Stimulated activated CD8-positive, alpha-beta memory T cell treated with anti-CD3 and anti-CD28 coated beads, Interleukin-15, amount 100 ng/mL, for 24 hours (primary cell): ENCODE measurements at regions not wholly inside any gene's neighbourhood (a gene's known extent, or its start where the extent isn't known, plus 50 kb on each side); places are given as distances from the start of the nearest gene placed in this dataset.

ENCODE experiments used
- DNase-seq: peaks from one replicate; pipeline ENCODE4 v3.0.0-alpha.2; 2020; ENCODE audit warnings: low read depth

DNA sequence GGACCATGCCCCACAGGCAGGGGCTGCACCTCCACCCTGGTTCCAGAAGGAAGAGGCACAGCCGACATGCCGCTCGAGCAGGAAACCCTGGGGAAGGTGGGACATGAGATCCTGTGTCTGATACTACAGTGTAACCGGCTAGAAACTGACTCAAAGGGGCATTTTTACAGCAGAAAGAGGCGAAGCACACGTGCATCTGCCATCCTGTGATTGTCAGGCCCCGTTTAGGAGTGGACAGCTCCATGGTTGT lies 62.7 kb downstream of the SIK1 start:
- DNase-seq = no peak

DNA sequence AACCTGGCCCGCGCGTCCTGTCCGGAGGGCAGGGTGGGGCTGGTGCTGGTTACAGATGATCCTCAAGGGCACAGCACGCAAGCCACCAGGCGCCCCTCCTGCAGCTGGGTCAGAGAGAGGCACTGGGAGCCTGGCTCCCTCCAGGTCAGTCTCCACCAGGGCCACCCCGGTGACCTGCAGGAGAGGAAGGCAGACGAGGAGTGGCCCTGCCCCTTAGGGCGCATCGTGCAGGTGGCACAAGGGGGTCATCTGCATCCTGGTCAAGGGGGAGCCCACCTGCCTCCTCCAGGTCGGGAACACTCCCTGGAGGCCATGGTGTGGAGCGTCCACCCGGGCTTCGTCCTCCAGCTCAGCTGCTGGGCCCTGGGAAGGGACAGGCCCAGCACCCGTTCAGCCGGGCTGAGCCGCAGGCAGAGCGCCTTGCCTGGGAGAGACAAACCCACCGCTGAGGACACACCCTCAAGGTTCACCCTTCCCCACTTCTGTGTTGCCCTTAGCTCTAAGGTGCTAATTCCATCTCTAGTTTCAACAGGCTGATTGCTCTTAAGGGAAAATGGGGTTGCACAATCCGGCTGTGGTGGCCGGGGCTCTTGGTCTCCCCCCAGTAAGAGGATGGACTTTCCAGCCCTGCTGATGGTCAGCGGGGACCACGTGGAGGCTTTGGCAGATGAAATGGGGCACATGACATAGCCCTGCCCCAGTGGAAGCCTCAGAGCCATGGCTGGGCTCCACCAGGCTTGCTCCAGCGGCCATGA lies 63.2 kb downstream of the SIK1 start:
- DNase-seq = no peak

DNA sequence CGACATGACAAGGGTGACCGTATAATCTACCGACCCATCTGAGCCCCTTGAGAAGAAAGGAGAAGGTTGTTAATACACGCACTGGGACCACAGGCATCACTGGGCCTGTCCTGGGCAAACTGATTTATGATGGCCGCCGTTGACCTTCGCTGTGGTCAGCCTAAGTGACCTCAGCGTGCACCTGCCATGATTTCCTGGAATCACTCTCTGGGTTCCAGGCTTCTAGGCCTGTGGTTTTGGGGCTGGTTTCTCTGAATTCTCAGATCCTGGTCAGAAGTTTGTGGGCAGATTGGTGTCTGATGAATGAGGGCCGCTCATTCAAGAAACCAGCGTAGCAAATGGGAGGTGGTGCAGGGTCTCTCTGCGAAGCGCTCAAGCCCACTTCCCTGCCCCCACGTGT lies 64.0 kb downstream of the SIK1 start:
- no peak for DNase-seq

DNA sequence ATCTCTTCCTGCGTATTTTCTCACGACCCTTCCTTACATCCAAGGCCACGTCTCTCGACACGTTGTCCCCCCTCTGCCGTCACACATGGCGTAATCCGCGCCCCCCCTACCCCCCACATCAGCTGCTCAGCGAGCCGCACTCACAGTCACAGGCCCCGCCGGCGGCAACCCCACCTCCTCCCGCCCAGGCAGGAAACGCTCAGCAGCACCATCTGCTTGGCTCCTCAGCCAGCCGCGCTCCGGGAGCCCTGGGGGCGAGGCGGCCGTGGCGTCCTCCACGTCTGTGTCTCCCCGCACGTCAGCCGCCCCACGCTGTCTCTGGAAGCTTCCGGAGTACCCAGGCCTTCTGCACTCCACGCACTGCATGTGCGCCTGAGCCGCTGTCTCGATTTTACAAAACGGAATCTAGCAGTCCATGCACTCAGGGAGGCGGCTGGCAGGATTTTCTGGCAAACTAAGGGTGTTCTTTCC lies 64.6 kb downstream of the SIK1 start:
- DNase-seq = peak; percentile 31

DNA sequence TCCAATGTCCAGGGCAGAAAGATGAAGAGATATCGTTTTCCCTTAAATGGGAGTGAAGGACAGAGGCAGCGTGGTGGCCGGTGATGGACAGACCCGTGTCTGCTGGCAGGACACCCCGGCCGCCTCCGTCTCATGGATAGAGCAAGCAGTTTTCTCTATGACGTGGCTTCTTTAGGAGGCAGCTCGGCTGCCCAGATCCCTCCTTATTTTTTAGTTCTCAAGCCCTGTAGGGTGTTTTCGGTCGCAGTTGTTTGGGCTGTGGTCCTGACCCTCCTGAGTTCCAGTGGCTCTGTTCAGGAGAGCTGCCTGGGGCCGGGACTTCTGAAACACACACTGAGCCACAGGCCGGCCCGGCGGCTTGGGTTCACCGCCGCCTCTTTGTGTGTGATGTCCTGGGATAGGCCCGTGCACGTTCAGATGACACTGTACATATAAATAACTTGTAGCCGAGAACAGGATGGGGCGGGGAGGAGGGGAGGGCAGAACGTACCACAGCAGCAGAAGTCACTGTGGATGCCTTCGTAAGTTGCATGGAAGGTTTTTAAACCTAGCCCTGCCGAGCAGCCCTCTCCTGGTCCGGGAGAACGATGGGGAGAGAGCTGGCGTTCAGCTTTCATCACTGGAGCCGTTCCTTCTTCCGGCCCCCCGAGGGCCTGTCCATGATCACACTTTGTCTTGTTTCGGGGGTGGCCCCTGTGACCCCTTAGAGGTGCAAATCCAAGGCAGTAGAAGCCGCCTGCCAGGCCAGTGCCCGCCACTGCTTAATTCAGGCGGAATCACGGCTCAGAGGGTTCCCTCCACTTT lies 65.2 kb downstream of the SIK1 start:
- no peak for DNase-seq

DNA sequence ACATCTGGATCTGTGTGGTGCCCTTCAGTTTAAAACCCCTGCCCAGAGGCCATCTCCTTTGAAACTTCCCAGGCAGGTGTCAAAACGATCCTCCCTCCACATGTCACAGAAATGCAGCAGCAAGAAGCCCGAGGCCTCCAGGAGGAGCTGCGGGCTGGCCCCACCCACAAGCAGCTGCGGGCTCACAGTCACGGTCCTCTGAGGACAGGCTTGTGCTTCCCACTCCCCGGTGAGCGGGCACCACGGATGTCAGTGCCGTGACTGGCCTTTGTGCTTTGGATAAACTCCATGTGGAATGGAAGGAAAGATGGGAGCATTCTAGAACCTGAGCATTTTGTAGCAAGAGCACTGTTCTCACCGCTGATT lies 65.8 kb downstream of the SIK1 start:
- no peak for DNase-seq

DNA sequence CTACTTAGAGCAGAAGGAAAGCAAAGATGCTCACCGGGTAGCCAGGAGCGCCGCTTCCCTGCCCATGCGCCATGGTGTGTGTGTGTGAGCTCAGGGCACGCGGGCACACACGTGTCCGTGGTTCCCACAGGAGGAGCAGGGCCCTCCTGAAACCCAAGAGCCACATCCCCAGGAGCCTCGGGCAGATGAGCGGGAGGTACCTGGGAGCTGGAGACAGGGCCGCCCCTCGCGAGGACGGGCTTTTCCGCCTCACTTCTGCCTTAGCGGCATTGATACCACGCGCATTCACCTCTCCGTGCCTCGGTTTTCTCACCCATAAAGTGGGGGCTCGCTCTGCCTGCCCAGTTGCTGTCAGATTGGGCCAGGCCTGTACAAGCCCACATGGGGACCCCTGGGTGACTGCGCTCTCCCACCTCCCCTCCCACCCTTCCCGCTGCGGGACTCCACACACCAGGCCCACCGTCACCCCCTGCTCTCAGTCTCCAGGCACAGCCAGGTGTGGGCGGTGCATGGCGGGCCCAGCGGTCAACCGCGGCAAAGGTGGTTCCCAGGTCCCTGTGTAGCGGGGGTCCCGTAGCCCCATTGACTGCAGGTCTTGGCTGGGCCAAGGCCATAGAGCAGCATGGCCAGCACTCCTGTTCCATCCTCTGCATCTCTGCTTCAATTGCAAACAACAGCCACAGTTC lies 66.3 kb downstream of the SIK1 start:
- DNase-seq = no peak

DNA sequence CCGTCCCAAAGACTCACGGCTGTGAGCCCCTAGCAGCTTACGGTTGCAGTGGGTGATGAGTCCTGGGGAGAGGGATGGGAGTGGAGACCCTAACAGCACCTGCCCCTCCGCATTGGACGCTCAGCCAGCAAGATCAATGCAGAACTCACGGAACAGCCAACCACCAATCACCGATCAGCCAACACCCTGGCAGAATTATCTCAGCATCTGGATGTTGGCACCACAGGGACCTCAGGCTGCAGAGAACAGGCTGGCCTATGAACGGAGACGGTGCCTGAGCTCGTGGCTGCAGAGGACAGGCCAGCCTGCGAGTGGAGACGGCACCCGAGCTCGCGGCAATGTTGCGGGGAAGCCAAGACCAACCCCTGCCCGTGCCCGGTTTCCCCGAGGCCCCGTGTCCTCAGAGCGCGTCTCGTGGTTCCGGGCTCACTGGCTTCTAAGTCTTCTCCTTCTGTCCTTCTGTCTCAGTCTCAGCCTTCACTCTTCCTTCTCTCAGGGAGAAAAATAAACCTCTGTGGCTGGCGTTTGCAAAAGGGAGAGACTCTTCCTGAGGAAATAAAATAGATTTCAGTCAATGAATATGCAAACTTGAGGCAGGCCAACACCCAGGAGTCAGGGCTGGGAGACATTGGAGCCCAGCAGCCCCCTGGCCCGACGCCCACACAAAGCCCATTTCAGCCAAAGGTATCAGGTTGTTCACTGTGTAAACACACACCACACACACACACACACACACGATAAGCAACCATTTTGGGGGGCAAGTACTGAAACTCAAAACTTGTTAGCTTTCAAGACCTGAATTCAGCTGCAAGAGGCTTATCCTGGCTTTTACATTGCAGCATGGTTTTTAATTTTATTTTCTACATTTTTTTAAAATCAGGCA lies 67.8 kb downstream of the SIK1 start:
- no peak for DNase-seq

DNA sequence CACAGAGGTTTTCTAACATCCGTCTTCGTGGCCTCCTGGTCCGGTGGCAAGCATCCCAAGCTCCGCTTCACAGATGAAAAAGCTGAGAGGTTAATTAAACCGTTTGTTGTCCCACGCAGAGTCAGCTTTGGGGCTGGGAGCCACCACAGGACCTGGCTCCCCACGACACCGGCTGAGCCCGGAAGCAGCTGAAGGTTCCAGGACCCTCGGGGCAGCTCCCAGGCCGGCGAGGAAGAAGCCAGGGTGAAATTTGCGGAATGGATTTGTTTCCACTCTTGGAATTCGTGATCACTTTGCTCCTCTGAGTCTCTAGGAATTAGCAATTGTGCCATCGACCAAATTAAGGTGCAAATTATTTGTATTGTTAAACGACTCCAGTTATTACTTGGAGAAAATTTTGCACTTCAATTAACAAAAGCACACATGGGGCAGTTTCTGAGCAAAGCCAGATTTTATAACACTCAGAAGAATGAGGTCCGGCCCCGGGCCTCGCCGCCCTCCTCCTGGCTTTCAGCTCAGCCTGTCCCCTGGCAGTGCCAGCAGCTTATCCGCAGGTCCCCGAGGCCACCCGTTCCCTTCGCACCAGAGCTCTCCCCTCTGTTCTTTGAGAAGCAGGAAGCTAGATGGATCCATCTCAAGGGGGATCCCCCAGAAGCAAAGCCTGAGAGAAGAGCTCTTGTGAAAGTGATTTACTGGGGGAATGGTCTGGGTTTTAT lies 69.1 kb downstream of the SIK1 start:
- no peak for DNase-seq

DNA sequence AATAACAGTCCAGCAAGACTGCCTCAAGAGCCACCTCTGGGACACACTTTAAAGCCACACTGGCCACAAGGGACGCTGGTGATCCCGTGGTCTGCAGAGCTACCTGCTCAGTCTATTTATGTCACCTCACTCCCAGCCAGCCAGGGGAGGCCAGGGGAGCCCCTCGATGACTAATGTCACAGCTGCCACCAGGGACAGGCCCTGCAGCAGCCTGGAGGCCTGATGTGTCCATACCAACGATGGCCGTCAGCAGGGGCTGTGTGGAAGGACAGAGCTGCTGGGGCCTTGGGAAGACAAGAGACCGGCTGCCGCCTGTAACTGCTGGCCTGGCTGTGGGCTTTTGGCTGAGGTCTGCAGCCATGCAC lies 71.0 kb downstream of the SIK1 start:
- DNase-seq = no peak

DNA sequence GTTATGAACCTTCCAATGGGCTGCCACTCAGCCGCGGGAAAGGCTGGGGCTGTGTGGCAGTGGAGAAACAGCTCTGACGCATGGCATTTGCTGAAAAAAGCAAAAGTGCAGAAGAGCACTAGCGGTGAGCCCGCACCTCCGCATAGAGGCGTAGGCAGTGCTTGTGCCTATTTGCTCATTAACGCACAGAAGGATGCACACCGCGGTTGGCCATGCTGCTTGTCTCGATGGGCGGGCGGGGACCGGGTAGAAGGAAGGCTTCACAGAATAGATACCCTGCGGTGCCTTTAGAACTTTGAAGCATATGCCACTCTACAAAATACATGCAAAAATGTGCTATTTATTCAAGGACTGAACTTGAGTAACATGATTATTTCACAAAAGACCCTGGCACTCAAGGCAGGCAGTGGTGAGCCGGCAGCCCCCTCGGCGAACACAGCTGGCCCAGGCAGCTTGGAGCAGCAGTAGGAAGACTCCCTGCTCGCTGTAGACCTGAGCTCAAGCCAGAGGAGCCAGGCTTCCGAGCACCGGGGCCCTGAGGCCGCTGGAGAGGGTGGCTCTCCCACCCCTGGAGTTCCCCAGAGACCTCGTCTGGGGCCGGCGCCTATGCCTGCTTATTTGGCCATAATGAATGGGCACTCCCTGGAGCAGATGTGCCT lies 71.5 kb downstream of the SIK1 start:
- no peak for DNase-seq

DNA sequence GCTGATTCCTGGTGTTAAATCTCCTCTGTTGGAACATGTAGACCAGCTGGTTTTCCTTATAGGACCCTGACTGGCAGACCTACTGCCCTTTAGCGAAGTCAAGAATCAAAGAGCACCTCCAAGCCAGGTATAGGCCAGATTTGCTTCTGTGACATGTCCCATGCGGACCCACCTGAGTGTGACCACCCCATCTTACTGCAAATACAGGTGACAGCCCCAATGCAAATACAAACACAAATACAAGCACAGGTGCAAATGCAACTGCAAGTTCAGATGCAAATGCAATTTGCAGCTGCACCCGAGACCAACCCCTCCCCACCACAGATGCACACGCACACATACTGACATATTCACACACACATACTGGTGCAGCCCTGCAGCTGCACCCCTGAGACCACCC lies 72.3 kb downstream of the SIK1 start:
- no peak for DNase-seq

DNA sequence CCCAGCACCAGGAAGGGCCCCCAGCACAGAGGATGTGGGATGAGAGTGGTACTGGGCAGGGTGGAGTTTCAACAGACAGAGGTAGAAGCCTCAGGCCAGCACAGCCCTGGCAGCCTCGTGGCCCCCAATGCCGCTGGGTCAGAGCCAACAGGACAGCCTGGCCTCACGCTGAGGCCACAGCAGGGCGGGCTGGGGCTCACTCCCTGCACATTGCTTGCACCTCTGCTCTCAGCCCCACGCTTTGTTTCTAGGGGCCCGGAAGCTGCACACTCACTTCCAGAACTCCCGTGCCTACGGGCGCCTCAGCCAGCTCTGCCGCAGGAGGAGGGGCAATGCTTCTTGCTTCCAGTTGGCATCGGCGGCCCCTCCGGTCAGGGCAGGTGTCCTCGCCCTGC lies 72.9 kb downstream of the SIK1 start:
- no peak for DNase-seq

DNA sequence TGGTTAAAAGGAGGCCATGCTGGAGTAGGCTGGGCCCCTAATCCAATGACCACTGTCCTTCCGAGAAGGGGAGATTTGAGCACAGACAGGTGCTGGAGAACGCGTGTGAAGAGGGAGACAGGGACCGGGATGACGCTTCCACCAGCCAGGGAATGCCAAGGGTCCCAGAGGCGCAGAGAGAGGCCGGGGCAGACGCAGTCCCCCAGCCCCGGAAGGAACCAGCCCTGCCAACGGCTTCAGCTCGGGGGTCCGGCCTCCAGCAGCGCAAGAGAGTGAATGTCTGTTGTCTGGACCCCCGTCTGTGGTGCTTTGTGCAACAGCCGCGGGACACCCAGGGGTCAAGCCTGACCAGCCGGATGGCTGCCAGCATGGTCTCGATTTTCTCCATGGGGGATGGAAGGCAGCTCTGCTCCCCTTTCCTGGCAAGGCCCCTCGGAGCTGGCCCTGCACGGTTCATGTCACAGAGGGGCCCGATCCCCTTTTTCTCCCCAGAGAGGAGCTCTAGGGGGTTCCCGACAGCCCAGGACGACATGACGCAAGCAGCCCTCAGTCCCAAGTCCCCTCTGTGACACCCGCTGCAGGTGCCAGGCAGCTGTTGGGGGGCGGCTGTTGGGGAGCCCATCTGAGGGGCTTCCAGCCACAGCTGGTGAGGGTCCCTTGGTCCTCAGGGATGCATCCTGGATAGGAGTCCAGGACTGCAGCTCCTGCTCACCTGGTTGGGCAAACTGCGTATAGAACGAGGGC lies 73.5 kb downstream of the SIK1 start:
- no peak for DNase-seq

DNA sequence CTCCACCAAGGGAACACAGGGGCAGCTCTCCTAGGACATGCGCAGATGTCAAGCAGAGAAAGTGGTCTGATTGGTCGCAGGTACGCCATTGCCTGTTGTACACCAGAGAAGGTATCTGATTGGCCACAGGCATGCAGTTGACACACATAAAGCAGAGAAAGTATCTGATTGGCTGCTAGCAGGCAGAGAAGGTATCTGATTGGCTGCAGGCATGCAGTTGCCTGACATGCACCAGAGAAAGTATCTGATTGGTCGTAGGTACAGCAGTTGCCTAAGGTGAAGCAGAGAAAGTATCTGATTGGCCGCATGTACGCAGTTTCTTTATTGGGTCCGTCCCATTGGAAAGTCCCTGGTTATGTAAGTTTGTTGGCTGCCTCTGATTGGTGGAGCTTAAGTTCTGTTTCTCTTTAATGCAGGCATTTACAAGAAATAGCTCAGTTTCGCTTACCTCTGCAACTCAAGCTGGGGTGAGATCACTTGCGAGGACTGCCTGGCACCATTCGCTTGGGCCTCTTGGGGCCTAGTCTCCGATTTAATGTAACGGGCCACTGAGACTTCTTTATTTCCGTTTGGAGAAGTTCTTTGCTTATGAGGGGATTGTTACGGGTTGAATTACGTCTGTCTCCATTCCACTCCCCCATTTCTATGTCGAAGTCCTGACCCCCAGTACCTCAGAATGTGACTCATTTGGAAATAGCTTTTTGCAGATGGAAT lies 74.2 kb downstream of the SIK1 start:
- no peak for DNase-seq

DNA sequence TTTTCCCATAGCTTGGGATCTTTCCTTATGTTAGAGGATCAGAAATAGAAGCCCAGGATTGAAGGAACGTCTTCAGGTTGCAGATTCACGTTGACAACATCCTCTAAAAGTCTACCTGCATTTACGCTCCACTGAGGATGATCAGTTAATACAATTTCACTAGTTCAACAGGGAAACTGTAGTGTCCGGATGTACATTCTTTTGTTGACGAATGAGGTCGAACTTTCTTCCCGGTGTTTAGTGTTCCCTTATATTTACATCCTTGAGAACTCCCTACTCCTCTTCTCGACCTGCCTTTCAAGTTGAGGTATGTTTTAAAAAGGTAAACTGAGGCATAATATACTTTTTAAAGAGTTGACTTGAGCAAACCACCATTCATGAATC lies 74.8 kb downstream of the SIK1 start:
- no peak for DNase-seq

DNA sequence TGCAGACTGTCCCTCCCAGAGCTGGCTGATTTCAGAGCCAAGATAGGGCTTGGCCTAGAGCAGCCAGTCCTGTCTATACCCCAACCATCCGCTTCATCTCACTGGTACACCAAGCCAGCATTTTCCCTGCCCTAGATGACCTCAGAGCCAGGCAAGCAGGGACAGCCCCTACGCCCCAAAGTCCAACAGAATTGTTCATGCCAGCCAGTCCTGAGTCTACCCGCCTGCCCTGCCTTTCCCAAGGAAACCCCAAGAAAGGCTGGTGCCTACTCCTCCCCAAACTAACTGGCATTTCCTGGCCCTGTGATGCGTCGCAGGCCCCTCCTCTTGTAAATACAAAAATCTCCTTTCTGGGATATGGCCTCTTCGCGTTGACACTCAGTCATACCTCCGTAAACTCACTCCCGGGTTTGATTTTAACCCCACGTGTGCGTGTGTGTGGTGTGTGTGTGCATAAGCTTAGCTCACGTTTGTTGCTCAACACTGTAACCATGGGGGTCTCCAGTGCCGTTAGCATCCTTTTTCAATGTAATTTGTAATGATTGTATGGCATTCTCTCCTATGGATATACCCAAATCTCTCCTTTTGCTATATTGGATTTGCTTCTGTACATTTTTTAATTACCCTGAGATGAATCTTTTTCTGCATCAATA lies 75.3 kb downstream of the SIK1 start:
- no peak for DNase-seq

DNA sequence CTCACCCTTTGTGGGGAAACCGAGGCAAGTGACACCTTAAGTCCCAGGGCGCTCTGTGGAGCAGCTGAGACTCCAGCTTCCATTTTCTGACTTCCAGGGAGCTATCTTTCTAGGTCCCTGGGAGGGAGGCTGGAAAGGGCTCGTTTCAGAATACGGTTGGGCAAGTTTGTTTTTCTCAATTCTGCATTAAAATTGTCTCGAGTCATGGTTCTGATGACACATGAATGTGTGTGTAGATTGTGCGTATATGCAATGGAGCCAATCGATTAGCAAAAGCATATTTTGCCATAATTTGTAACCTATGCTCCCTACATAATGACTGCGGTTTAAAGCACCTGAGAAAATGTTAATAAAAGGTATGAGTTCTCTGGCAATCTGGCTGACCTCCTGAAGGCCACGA lies 77.3 kb downstream of the SIK1 start:
- no peak for DNase-seq

DNA sequence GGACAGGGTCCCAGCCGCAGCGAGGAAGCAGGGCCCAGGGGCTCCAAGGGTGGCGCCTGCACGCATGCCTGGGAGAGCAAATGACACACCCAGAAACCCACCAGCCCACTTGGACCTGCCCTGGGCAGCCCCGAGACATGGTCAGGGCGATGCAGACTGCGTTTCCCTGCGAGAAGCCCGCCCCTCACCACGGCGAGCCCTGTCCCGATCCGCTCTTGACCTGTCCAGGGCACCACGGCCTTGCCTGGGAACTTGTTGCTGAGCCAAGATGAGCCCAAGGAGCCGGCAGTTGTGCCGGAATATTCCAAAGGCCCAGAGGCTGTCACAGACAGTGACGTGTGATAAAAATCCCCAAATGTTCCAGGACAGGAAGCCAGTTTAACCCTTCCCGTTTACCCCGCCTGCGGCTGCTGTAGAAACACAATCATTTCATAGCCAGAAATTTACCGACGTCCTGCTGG lies 78.1 kb downstream of the SIK1 start:
- DNase-seq = no peak
